GM12865 (cell line): ENCODE measurements at regions not wholly inside any gene's neighbourhood (a gene's known extent, or its start where the extent isn't known, plus 50 kb on each side); places are given as distances from the start of the nearest gene placed in this dataset.

Experiments used
- DNase-seq: peaks from one replicate; pipeline ENCODE4 v3.0.0; 2010; ENCODE audit warnings: low read depth
- H3K4me3 ChIP-seq: 2 replicates; pipeline ENCODE4 v1.5.1; 2011; ENCODE audit warnings: mild to moderate bottlenecking, low read depth, low read length, control low read depth
- CTCF ChIP-seq: IDR thresholded peaks from 2 replicates; pipeline ENCODE4 v1.5.1; 2011; ENCODE audit warnings: low read length, control low read depth, low read depth, inconsistent platforms; ENCODE audit not compliant: insufficient read depth; ENCODE audit errors: missing control alignments

GRCh38 chr18:56521263-56521662 is 117.1 kb downstream of the TXNL1 start:
- H3K4me3 ChIP-seq = no peak overlapping the region
- DNase-seq = no peak
- no peak for TF ChIP-seq CTCF

- H3K4me3 ChIP-seq = no peak overlapping the region
- no peak for DNase-seq
- no peak for TF ChIP-seq CTCF
Measured at GRCh38 chr18:56517761-56518160, 120.6 kb downstream of the TXNL1 start.

- no peak for DNase-seq
- TF ChIP-seq CTCF = no peak
- H3K4me3 ChIP-seq = no peak overlapping the region
Measured at GRCh38 chr18:56517196-56517595, 121.2 kb downstream of the TXNL1 start.

GRCh38 chr18:56516789-56517188 is 121.6 kb downstream of the TXNL1 start:
- no peak for DNase-seq
- H3K4me3 ChIP-seq = no peak overlapping the region
- TF ChIP-seq CTCF = no peak

GRCh38 chr18:56515522-56515921 is 122.9 kb downstream of the TXNL1 start:
- H3K4me3 ChIP-seq = no peak overlapping the region
- no peak for DNase-seq
- TF ChIP-seq CTCF = no peak

- H3K4me3 ChIP-seq = no peak overlapping the region
- peak; percentile 43 for DNase-seq
- no peak for TF ChIP-seq CTCF
Measured at GRCh38 chr18:56511996-56512395, 126.4 kb downstream of the TXNL1 start.

- no peak for DNase-seq
- no peak for TF ChIP-seq CTCF
- H3K4me3 ChIP-seq = no peak overlapping the region
Measured at GRCh38 chr18:56510108-56510507, 128.3 kb downstream of the TXNL1 start.
